ENCODE measurements at regions not wholly inside any gene's neighbourhood (a gene's known extent, or its start where the extent isn't known, plus 50 kb on each side); places are given as distances from the start of the nearest gene placed in this dataset.
"Not testable (repeated sequence)": the region's sequence is repeated elsewhere in the genome, so short reads cannot be mapped to it uniquely, and the experiment has no call there.

DNA sequence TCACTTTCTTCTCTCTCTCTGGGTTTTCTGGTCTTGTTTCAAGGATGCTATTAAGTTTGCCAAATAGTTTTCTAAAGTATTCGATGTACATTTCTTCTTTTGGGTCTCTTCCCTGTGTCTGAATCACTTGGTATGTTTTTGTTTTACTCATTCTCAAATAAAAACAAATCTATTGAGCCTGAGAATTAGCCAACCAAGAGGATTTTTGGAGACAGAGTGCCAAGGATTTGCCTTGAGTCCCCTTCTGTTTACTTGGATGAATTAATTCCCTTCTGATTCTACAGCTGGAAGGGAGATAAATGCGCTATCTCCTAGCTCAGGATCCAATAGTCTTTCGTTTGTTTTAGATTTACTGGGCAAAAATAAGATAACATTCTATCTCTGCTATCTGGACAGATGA is 255.5 kb downstream of the SYT10 start:
- DNase-seq: no peak

GRCh38 chr12:33182485-33182884 is 257.1 kb downstream of the SYT10 start:
- no peak for DNase-seq

GRCh38 chr12:33180918-33181317 is 258.7 kb downstream of the SYT10 start:
- DNase-seq: no peak

- not testable (repeated sequence) for DNase-seq
Observed at GRCh38 chr12:33166260-33166659, 269.7 kb upstream of the PKP2 start.

DNA sequence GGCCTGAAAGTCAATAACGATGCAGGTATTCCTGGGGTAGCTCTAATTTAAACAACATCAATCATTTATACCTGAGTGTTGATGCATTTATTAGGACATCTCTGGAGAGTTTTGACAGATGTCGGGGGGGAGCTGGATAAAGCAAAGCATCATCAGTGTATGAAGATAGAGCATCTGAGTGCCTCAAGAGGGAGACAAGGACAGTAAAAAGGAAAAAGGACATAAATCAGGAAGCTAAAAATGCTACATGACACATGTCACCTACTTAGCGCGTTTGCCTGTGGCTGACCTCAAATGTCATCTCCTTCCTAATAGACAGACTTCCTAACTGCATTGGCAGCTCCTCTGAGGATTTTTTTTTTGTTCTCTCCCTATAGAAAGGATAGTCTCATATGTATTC is 259.5 kb upstream of the PKP2 start:
- no peak for DNase-seq

DNA sequence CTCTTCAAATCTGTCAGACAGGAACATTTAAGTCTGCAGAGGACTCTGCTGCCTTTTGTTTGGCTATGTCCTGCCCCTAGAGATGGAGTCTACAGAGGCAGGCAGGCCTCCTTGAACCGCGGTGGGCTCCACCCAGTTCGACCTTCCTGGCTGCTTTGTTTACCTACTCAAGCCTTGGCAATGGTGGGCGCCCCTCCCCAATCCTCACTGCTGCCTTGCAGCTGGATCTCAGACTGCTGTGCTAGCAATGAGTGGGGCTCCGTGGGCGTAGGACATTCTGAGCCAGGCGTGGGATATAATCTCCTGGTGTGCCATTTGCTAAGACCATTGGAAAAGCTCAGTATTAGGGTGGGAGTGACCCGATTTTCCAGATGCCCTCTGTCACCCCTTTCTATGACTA is 250.7 kb upstream of the PKP2 start:
- DNase-seq: not testable (repeated sequence)

DNA sequence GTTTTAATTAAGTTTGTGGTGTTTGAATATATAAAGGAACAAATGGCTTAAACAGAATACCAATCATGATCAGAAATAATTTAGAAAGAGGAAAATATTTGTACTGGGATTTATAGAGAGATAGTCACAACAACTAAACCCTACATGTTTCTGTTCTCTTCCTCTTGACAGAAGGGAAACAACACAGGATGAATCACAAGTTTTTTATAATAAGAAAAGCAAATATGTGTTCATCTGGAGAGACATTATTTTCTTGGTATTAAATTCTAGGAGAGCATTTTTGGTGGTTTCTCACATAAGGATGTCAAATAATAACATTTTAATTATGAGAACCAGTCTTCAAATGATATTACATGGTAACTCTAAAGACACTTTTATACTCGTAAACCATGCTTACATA is 232.9 kb upstream of the PKP2 start:
- no peak for DNase-seq

- DNase-seq: no peak
Observed at GRCh38 chr12:33125755-33126154, 229.2 kb upstream of the PKP2 start.

DNA sequence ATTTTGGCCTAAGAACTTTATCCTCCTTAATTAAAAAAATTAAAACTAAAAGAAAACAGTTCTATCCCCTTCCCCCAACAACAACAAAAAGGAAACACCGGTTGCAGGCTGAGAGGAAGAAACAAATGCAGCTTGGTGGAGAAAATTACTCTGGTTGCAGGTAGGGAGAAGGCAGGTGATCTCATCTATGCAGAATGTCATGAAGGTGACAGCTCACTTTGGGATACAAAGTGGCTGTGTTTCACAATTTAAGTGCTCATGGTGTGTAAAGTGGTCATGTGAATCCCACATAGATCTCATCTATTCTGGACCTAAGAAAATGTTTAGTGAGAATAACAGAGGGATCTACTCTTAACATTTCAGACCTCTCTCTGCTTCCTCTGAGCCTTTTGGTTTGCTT is 219.7 kb upstream of the PKP2 start:
- DNase-seq: no peak

DNA sequence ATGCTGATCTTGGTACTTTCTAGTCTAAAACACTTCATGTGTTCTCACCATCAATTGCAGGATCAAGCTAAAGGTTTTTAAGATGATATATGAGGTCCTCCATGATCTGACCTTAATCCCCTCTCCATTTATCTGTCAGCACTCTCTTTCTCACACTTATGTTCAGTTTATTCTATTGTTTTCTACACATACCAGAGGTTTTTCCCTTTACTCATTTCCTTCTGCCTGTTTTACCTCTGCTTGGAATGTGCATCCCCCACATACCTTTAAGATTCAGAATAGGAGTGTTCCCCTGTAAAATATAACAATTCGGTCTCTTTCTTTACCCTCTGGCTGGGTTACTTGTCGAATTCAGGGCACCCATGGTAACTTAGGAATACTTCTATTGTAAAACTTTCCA is 219.1 kb upstream of the PKP2 start:
- no peak for DNase-seq

DNA sequence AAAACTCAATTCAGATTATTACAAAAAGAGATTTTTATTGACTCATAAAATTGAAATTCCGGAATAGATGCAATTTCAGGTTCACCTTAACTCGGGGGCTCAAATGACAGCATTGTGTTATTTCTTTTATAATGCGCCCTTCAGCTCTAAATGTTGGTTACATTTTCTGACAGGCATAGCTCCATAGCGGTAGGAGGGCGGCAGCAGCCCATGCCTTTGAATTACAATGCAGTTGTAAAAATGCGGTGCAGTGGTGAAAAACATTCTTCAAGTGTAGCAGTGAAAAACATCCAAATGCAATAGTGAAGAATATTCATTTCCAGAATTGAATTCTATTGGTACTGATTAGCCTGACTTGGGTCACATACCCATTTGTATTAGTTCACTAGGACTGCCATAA is 215.3 kb upstream of the PKP2 start:
- DNase-seq: no peak

DNA sequence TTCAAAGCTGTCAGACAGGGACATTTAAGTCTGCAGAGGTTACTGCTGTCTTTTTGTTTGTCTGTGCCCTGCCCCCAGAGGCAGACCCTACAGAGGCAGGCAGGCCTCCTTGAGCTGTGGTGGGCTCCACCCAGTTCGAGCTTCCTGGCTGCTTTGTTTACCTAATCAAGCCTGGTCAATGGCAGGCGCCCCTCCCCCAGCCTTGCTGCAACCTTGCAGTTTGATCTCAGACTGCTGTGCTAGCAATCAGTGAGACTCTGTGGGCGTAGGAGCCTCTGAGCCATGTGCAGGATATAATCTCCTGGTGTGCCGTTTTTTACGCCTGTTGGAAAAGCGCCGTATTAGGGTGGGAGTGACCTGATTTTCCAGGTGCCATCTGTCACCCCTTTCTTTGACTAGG is 211.2 kb upstream of the PKP2 start:
- DNase-seq: not testable (repeated sequence)

- no peak for DNase-seq
Observed at GRCh38 chr12:33093534-33093933, 197.0 kb upstream of the PKP2 start.

DNA sequence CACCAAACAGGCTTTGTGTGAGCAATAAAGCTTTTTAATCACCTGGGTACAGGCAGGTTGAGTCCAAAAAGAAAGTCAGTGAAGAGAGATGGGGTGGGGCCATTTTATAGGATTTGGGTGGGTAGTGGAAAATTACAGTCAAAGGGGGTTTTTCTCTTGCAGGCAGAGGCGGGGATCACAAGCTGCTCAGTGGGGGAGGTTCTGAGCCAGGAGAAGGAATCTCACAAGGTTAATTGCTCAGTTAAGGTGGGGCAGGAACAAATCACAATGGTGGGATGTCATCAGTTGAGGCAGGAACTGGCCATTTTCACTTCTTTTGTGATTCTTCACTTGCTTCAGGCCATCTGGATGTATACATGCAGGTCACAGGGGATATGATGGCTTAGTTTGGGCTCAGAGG is 191.3 kb upstream of the PKP2 start:
- not testable (repeated sequence) for DNase-seq

DNA sequence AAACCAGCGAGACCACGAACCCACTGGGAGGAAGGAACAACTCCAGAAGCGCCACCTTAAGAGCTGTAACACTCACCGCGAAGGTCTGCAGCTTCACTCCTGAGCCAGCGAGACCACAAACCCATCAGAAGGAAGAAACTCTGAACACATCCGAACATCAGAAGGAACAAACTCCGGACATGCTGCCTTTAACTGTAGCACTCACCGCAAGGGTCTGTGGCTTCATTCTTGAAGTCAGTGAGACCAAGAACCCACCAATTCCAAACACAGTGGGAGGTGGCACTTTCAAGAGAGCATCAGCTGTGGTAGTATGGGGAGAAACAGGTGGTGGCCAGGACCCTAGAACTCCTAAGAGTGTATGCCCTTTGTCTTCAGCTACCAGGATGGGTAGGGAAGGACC is 179.8 kb upstream of the PKP2 start:
- not testable (repeated sequence) for DNase-seq

DNA sequence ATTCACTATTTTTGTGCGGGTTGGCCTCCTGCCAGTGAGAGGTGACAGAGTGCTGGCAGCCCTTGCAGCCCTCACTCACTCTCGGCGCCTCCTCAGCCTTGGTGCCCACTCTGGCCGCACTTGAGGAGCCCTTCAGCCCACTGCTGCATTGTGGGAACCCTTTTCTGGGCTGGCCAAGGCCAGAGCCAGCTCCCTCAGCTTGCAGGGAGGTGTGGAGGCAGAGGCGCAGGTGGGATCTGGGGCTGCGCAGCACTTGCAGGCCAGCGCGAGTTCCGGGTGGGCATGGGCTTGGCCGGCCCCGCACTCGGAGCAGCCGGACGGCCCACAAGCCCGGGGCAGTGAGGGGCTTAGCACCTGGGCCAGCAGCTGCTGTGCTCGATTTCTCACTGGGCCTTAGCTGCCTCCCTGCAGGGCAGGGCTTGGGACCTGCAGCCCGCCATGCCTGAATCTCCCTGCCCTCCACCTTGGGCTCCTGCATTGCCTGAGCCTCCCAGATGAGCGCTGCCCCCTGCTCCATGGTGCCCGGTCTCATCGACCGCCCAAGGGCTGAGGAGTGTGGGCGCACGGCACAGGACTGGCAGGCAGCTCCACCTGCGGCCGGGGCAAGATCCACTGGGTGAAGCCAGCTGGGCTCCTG is 178.7 kb upstream of the PKP2 start:
- DNase-seq: not testable (repeated sequence)

- no peak for DNase-seq
Observed at GRCh38 chr12:33061844-33062243, 165.3 kb upstream of the PKP2 start.

DNA sequence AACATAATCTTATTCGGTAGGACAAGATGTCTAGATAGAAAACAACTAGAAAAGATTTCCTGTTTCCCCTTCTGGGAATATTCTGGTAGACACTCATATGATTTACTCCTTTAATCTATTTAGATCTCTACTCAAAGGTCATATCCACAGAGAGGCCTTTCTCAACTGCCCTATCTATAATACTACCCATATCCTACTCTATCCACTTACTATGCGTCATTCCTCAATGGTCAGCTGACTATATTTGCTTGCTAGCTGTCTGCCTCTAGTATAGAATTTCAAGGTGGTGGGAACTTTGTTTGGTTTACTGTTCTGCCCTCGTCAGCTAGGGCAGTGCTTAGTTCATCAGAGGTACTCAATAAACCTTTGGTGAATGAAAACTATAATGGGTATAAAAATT is 157.8 kb upstream of the PKP2 start:
- DNase-seq: no peak

- DNase-seq: no peak
Observed at GRCh38 chr12:33052141-33053051, 155.8 kb upstream of the PKP2 start.

GRCh38 chr12:33047666-33048065 is 151.1 kb upstream of the PKP2 start:
- no peak for DNase-seq

DNA sequence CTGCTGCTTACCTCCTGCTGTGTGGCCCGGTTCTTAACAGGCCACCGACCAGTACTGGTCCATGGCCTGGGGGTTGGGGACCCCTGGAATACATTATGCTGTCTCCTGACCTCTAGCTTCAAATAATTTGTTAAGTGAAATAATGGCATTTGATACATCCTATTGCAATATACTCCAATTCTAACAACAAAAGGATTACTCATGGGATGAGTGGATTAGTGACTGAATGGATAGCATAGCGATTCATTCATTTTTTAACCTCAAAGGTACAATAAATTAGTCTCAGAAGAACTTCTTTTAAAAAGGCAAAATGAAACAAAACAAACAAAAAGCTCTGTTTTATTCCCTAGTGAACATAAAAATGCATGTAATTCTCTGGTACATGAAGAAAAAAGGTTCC is 147.9 kb upstream of the PKP2 start:
- DNase-seq: no peak

- no peak for DNase-seq
Observed at GRCh38 chr12:33041562-33041961, 145.0 kb upstream of the PKP2 start.

GRCh38 chr12:33033999-33034398 is 137.4 kb upstream of the PKP2 start:
- DNase-seq: not testable (repeated sequence)

GRCh38 chr12:33026791-33027190 is 130.2 kb upstream of the PKP2 start:
- no peak for DNase-seq

DNA sequence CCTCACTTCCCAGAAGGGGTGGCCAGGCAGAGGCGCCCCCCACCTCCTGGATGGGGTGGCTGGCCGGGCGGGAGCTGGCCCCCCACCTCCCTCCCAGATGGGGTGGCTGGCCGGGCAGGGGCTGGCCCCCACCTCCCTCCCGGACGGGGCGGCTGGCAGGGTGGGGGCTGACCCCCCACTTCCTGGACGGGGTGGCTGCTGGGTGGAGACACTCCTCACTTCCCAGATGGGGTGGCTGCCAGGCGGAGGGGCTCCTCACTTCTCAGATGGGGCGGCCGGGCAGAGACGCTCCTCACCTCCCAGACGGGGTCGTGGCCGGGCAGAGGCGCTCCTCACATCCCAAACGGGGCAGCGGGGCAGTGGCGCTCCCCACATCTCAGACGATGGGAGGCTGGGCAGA is 126.1 kb upstream of the PKP2 start:
- DNase-seq: not testable (repeated sequence)
